K562 (cell line): ENCODE measurements at regions not wholly inside any gene's neighbourhood (a gene's known extent, or its start where the extent isn't known, plus 50 kb on each side); places are given as distances from the start of the nearest gene placed in this dataset.

ENCODE experiments used
- ATF6 ChIP-seq: sonication (generic); formaldehyde crosslinking; IDR thresholded peaks from 2 replicates; pipeline ENCODE4 v1.4.0; 2020; ENCODE audit warnings: mild to moderate bottlenecking, missing genetic modification reagents
- HSF4 ChIP-seq: fragments of 250-450 bp; sonication (Bioruptor Pico); IDR thresholded peaks from 2 replicates; pipeline ENCODE4 v2.1.2; 2022; ENCODE audit warnings: mild to moderate bottlenecking, moderate library complexity, borderline replicate concordance
- NR2C1 ChIP-seq, 2 experiments: fragments of 450-650 bp; IDR thresholded peaks; 2 replicates each; pipeline ENCODE4 v1.6.1; 2017; ENCODE audit warnings: mild to moderate bottlenecking in 2 of 2, antibody characterized with exemption in 1 of 2, inconsistent platforms in 1 of 2, missing compliant biosample characterization in 1 of 2, missing genetic modification characterization in 1 of 2
- PBX2 ChIP-seq, 2 experiments: IDR thresholded peaks in 1 of 2; conservative IDR thresholded peaks in 1 of 2; 2 replicates each; pipeline ENCODE4 v1.6.1; 2016; ENCODE audit warnings: low read depth in 2 of 2, mild to moderate bottlenecking in 1 of 2, missing compliant biosample characterization in 1 of 2, missing genetic modification characterization in 1 of 2, moderate library complexity in 1 of 2
- THAP12 ChIP-seq: fragments of 250-450 bp; sonication (Bioruptor Pico); IDR thresholded peaks from 2 replicates; pipeline ENCODE4 v1.9.0; 2021; ENCODE audit warnings: mild to moderate bottlenecking, inconsistent platforms
- ZNF174 ChIP-seq: fragments of 250-450 bp; sonication (Bioruptor Pico); IDR thresholded peaks from 2 replicates; pipeline ENCODE4 v1.4.0; 2020; ENCODE audit warnings: mild to moderate bottlenecking
- ZNF431 ChIP-seq: sonication (generic); formaldehyde crosslinking; IDR thresholded peaks from 2 replicates; pipeline ENCODE4 v1.8.0; 2022; ENCODE audit warnings: mild to moderate bottlenecking, missing genetic modification reagents

GRCh38 chr16:63239065-63239570, 1202.9 kb upstream of the CDH8 start (continued):
- TF ChIP-seq ATF6 (no peak), ZNF431 (CRISPR knock-in tag) (no peak), ZNF174 (no peak), NR2C1 (IDR thresholded peaks at IDR 0.05) (no peak), NR2C1 (tag; IDR thresholded peaks at IDR 0.05) (no peak), THAP12 (CRISPR knock-in tag) (no peak), PBX2 (CRISPR knock-in tag; IDR thresholded peaks at IDR 0.05; ENCODE audit: low read depth) (no peak), PBX2 (tag; conservative IDR thresholded peaks at IDR 0.05; ENCODE audit: low read depth) (no peak), HSF4 (no peak)
